H9 (cell line): ENCODE measurements at regions not wholly inside any gene's neighbourhood (a gene's known extent, or its start where the extent isn't known, plus 50 kb on each side); places are given as distances from the start of the nearest gene placed in this dataset.

Experiments used
- DNase-seq: peaks from one replicate; pipeline ENCODE4 v3.0.0-alpha.2; 2017
- H2AFZ ChIP-seq: one replicate; pipeline ENCODE4 v1.6.1; 2013; ENCODE audit warnings: mild to moderate bottlenecking, low read length, control low read depth, moderate library complexity
- H2AK5ac ChIP-seq: 2 replicates; pipeline ENCODE4 v1.6.1; 2013; ENCODE audit warnings: low read length, control low read depth, mixed read lengths; ENCODE audit not compliant: insufficient read length
- H2BK120ac ChIP-seq: one replicate; pipeline ENCODE4 v1.6.1; 2013; ENCODE audit warnings: low read depth, mild to moderate bottlenecking, low read length, control low read depth, inconsistent platforms; ENCODE audit not compliant: poor library complexity, severe bottlenecking
- H2BK12ac ChIP-seq: 2 replicates; pipeline ENCODE4 v1.6.1; 2013; ENCODE audit warnings: low read length, control low read depth, mixed read lengths, low read depth; ENCODE audit not compliant: insufficient read length
- H2BK15ac ChIP-seq: 2 replicates; pipeline ENCODE4 v1.6.1; 2013; ENCODE audit warnings: low read depth, low read length, control low read depth
- H2BK20ac ChIP-seq: one replicate; pipeline ENCODE4 v1.6.1; 2013; ENCODE audit warnings: low read depth, mild to moderate bottlenecking, low read length, control low read depth, inconsistent platforms; ENCODE audit not compliant: poor library complexity, severe bottlenecking
- H2BK5ac ChIP-seq: 2 replicates; pipeline ENCODE4 v1.6.1; 2013; ENCODE audit warnings: low read length, control low read depth, mixed read lengths; ENCODE audit not compliant: insufficient read length
- H3K14ac ChIP-seq: 2 replicates; pipeline ENCODE4 v1.6.1; 2013; ENCODE audit warnings: low read length, control low read depth; ENCODE audit not compliant: insufficient read depth
- H3K18ac ChIP-seq: 2 replicates; pipeline ENCODE4 v1.6.1; 2013; ENCODE audit warnings: low read depth, mild to moderate bottlenecking, mixed read lengths, low read length, control low read depth; ENCODE audit not compliant: insufficient read length
- H3K23ac ChIP-seq: 2 replicates; pipeline ENCODE4 v1.6.1; 2013; ENCODE audit warnings: low read length, control low read depth, mixed read lengths, low read depth; ENCODE audit not compliant: insufficient read length
- H3K23me2 ChIP-seq: 2 replicates; pipeline ENCODE4 v1.6.1; 2013; ENCODE audit warnings: low read depth, mild to moderate bottlenecking, mixed read lengths, low read length, control low read depth; ENCODE audit not compliant: insufficient read length, poor library complexity, severe bottlenecking
- H3K27ac ChIP-seq: 2 replicates; pipeline ENCODE4 v1.5.1; 2013; ENCODE audit warnings: low read length, control low read depth, mixed read lengths, low read depth; ENCODE audit not compliant: insufficient read length
- H3K27me3 ChIP-seq: 2 replicates; pipeline ENCODE4 v1.6.1; 2013; ENCODE audit warnings: low read length, control low read depth, inconsistent platforms; ENCODE audit not compliant: insufficient read depth
- H3K4ac ChIP-seq: 2 replicates; pipeline ENCODE4 v1.6.1; 2013; ENCODE audit warnings: low read depth, mild to moderate bottlenecking, control low read depth, inconsistent platforms, low read length, moderate library complexity
- H3K4me1 ChIP-seq: 2 replicates; pipeline ENCODE4 v1.6.1; 2013; ENCODE audit warnings: low read length, control low read depth, inconsistent platforms; ENCODE audit not compliant: insufficient read depth
- H3K4me2 ChIP-seq: 2 replicates; pipeline ENCODE4 v1.6.1; 2013; ENCODE audit warnings: low read length, control low read depth, mixed read lengths; ENCODE audit not compliant: insufficient read length, insufficient read depth
- H3K56ac ChIP-seq: 2 replicates; pipeline ENCODE4 v1.6.1; 2013; ENCODE audit warnings: low read depth, mild to moderate bottlenecking, mixed read lengths, low read length, control low read depth; ENCODE audit not compliant: insufficient read length
- H3K79me1 ChIP-seq: 2 replicates; pipeline ENCODE4 v1.6.1; 2013; ENCODE audit warnings: low read depth, mild to moderate bottlenecking, moderate library complexity, low read length, control low read depth, inconsistent platforms; ENCODE audit not compliant: insufficient read depth, poor library complexity, severe bottlenecking
- H3K79me2 ChIP-seq: 2 replicates; pipeline ENCODE4 v1.6.1; 2013; ENCODE audit warnings: low read length, control low read depth, inconsistent platforms; ENCODE audit not compliant: insufficient read depth
- H3K9ac ChIP-seq: 2 replicates; pipeline ENCODE4 v1.6.1; 2013; ENCODE audit warnings: low read length, control low read depth, mixed read lengths; ENCODE audit not compliant: insufficient read length; ENCODE audit errors: extremely low read depth
- H3K9me3 ChIP-seq: one replicate; pipeline ENCODE4 v1.6.1; 2013; ENCODE audit warnings: low read depth, low read length, inconsistent platforms; ENCODE audit not compliant: control insufficient read depth
- H3T11ph ChIP-seq: one replicate; pipeline ENCODE4 v1.6.1; 2013; ENCODE audit warnings: mild to moderate bottlenecking, low read length, control low read depth, inconsistent platforms
- H4K20me1 ChIP-seq: one replicate; pipeline ENCODE4 v1.6.1; 2013; ENCODE audit not compliant: control insufficient read depth, insufficient read length, insufficient read depth
- H4K5ac ChIP-seq: 2 replicates; pipeline ENCODE4 v1.6.1; 2013; ENCODE audit warnings: low read depth, mild to moderate bottlenecking, mixed read lengths, low read length, control low read depth; ENCODE audit not compliant: insufficient read length
- H4K8ac ChIP-seq: replicated peaks from 2 replicates; pipeline ENCODE4 v1.6.1; 2013; ENCODE audit warnings: low read length, control low read depth, mixed read lengths, low read depth; ENCODE audit not compliant: insufficient read length
- H4K91ac ChIP-seq: 2 replicates; pipeline ENCODE4 v1.6.1; 2013; ENCODE audit warnings: low read depth, mild to moderate bottlenecking, moderate library complexity, mixed read lengths, low read length, control low read depth; ENCODE audit not compliant: insufficient read length
- H3K27ac Mint-ChIP-seq, 3 experiments: 2 replicates in 2 of 3; 3 replicates in 1 of 3; pipeline ENCODE4 v1.8.0; 2020 to 2021; ENCODE audit warnings: mixed read lengths in 3 of 3, mild to moderate bottlenecking in 1 of 3, moderate library complexity in 1 of 3
- H3K27me3 Mint-ChIP-seq: 2 replicates; pipeline ENCODE4 v1.8.0; 2021; ENCODE audit warnings: low read depth, mild to moderate bottlenecking, moderate library complexity, mixed read lengths
- H3K36me3 Mint-ChIP-seq, 3 experiments: 2 replicates in 2 of 3; 3 replicates in 1 of 3; pipeline ENCODE4 v1.8.0; 2020 to 2021; ENCODE audit warnings: low read depth in 3 of 3, mixed read lengths in 3 of 3; ENCODE audit not compliant: insufficient read depth in 1 of 3
- H3K4me1 Mint-ChIP-seq, 2 experiments: 2 replicates each; pipeline ENCODE4 v1.8.0; 2020; ENCODE audit warnings: mixed read lengths in 2 of 2
- H3K4me3 Mint-ChIP-seq, 2 experiments: 2 replicates in 1 of 2; 3 replicates in 1 of 2; pipeline ENCODE4 v1.8.0; 2020 to 2021; ENCODE audit warnings: mild to moderate bottlenecking in 2 of 2, mixed read lengths in 2 of 2, moderate library complexity in 1 of 2
- H3K9me3 Mint-ChIP-seq, 2 experiments: 2 replicates in 1 of 2; 3 replicates in 1 of 2; pipeline ENCODE4 v1.8.0; 2020; ENCODE audit warnings: mild to moderate bottlenecking in 2 of 2, mixed read lengths in 2 of 2, moderate library complexity in 1 of 2
- WGBS: extraction: QIAGEN DNeasy Blood & Tissue Kit; methylation state at CpG from one replicate; pipeline ENCODE4 v1.1.7; 2013; ENCODE audit warnings: missing lambda C conversion rate, low lambda C conversion rate, mixed read lengths; ENCODE audit not compliant: insufficient read length; ENCODE audit errors: extremely low coverage; 5-methylcytosine and 5-hydroxymethylcytosine counted together
- TF ChIP-seq, protein P1 (sequence below): fragments of 200-600 bp; sonication (generic); conservative IDR thresholded peaks from 3 replicates; pipeline ENCODE4 v1.8.0; 2021; ENCODE audit warnings: antibody characterized with exemption, mild to moderate bottlenecking

DNA sequence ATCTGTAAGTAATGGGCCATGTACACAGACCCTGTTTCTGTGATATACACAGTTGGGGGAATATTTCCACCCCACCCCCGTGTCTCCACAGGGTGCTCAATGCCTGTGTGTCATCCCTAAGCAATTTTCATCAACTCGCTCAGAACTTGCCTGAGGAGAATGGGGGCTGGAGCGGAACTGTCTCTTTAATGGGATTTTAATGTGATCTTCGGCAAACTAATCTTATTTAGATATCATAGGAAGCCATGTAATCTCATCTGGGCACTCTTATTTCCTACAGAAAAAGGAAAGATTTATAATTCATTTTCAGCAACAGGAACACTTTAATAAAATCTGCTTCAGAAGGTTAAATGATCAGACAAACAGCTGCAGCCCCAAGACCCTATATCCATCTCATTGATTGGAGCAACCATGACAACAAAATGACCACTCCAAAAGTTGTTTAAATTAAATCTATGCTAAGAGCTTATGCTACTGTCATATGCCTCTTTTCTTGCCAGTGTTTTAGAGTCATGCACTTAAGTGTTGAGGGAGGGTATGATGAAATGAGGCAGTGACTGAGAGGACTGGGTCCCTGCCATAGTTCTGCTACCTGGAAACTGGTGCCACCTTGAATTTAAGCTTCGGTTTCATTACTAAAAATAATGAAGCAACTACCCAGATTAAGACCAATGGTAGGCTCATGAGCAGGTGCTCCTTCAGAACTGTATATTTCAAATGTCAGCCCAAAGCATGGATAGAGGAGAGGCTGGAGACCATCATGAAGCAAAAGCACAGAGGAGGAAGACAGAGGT lies 183.1 kb upstream of the DDX18 start:
- Histone ChIP-seq H4K20me1 (no peaks in the 10 kb centered on the region), H3K79me1 (no peaks in the 10 kb centered on the region), H3K18ac (no peak overlapping the region), H3K4ac (no peak overlapping the region), H2BK120ac (no peak overlapping the region), H2BK12ac (no peak overlapping the region), H3K23me2 (no peaks in the 10 kb centered on the region), H4K91ac (no peak overlapping the region), H2AK5ac (no peak overlapping the region), H2BK15ac (no peak overlapping the region), H3T11ph (no peak overlapping the region), H2BK20ac (no peak overlapping the region), H2AFZ (no peak overlapping the region), H3K9me3 (no peaks in the 10 kb centered on the region), H3K4me1 (no peaks in the 10 kb centered on the region), H4K5ac (no peak overlapping the region), H3K4me2 (no peak overlapping the region), H3K56ac (no peak overlapping the region), H4K8ac (no peak overlapping the region), H3K27me3 (no peaks in the 10 kb centered on the region), H2BK5ac (no peak overlapping the region), H3K9ac (no peak overlapping the region), H3K27ac (no peak overlapping the region), H3K23ac (no peak overlapping the region), H3K79me2 (no peaks in the 10 kb centered on the region), H3K14ac (no peak overlapping the region)
- no CpG with 5 or more reads among the region's 5 CpGs for WGBS
- no peak overlapping the region for H3K4me3 Mint-ChIP-seq
- DNase-seq = no peak
- TF ChIP-seq, protein P1, sequence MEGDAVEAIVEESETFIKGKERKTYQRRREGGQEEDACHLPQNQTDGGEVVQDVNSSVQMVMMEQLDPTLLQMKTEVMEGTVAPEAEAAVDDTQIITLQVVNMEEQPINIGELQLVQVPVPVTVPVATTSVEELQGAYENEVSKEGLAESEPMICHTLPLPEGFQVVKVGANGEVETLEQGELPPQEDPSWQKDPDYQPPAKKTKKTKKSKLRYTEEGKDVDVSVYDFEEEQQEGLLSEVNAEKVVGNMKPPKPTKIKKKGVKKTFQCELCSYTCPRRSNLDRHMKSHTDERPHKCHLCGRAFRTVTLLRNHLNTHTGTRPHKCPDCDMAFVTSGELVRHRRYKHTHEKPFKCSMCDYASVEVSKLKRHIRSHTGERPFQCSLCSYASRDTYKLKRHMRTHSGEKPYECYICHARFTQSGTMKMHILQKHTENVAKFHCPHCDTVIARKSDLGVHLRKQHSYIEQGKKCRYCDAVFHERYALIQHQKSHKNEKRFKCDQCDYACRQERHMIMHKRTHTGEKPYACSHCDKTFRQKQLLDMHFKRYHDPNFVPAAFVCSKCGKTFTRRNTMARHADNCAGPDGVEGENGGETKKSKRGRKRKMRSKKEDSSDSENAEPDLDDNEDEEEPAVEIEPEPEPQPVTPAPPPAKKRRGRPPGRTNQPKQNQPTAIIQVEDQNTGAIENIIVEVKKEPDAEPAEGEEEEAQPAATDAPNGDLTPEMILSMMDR = no peak
- peaks cover 19% of the 10 kb centered on the region for H3K27me3 Mint-ChIP-seq
- H3K36me3 Mint-ChIP-seq = no peaks in the 10 kb centered on the region; a peak in 1 of 7 replicates
- H3K27ac Mint-ChIP-seq = no peak overlapping the region
- no peaks in the 10 kb centered on the region for H3K4me1 Mint-ChIP-seq
- H3K9me3 Mint-ChIP-seq = peaks cover 3 to 4% of the 10 kb centered on the region in 2 experiments; a peak in 2 of 5 replicates
